ENCODE measurements at regions not wholly inside any gene's neighbourhood (a gene's known extent, or its start where the extent isn't known, plus 50 kb on each side); places are given as distances from the start of the nearest gene placed in this dataset.

DNA sequence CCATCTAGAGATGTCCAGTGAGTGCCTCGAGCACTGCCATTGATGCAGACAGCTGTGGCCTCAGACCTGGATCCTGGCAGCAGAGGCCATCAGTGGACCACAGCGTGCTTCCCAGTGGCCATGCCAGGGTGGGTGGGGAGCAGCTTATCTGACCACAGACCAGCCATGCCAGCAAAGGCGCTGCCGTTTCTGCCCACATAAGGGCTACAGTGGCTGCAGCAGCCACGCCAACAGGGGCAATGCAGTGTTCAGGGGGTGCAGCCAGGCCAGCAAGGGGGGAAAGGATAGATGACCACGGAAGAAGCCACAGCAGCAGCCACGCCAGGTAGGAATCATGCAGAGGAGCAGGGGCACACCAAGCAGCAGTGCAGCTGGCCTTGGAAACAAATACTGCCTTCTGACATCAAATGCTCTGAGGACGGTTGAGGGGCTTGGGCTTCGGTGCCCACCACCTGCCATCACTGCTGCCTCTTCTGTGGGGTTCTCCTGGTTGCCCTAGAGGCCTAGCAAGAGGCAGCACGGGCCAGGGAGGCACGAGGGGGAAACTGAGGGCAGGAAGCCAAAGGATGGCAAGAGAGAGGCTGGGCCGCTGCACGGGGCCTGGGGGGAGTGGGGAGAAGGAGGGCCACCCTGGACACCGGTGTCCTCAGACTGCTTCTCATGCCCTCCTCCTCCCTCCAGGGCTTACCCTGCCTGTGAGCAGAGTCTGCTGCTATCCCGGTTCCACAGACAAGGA is 94.7 kb upstream of the RUNX3 start:
- DNase-seq = no peak

DNA sequence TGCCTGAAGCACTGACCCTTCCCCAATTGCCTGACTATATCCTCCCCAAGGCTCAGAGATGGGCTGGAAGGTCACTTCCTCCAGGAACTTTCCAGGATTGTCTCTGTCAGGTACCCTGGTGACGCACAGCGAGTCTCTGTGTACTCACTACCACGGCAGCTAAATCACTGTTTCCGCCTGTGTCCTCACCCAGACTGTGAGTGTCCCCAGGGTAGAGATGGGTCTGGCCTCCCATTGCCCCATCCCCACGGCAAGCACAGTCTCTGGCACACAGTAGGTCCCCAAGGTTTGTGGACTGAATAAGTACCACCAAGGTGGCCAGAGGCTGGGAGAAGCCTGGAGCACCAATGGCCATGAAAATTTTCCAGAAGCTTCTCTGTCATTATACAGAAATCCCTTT is 93.8 kb upstream of the RUNX3 start:
- no peak for DNase-seq

- no peak for DNase-seq
Observed at GRCh38 chr1:25023190-25023578, 93.1 kb upstream of the RUNX3 start.

DNA sequence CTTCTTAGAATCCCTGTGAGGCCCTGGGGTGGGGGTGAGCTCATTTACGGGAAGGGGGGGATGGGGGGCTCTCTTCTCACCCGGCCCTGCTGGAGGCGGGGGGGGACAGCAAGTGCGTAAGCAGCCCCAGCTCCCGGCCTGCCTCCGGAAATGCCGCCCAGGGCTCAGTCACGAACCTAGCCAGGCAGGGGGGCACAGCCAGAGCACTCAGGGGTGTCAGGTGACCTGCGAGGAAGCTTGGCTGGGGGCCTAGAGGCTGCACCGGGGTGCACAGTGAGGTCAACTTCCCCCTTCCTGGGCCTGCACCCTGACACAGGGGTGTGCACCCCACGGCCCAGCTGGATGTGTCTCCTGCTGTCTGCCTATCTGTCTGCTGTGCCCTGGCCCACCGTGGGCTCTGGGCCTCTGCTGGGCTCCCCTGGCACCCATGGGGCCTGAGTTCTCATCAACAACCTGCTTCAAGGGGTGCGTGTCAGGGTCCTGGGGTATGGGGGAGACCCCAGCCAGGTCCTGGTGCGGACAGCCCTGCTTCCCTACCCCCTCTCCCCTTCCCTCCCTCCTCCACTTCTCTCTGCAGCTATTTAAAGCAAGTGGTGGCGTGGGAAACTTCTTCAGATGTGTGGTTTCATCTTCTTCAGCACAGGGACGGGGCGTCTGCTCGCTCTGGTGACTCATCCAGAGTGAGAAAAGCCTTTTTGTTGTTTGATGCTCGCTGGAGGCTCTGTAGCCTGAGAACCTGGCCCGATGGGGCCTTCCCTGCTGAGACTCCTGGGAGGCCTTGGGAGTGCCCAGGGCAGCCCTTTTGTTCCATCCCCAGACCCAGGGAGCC is 92.5 kb upstream of the RUNX3 start:
- peak in 30 of 51 donors; percentile 6 to 66 (median 34) for DNase-seq

- no peak for DNase-seq
Observed at GRCh38 chr1:25021591-25022215, 91.6 kb upstream of the RUNX3 start.

DNA sequence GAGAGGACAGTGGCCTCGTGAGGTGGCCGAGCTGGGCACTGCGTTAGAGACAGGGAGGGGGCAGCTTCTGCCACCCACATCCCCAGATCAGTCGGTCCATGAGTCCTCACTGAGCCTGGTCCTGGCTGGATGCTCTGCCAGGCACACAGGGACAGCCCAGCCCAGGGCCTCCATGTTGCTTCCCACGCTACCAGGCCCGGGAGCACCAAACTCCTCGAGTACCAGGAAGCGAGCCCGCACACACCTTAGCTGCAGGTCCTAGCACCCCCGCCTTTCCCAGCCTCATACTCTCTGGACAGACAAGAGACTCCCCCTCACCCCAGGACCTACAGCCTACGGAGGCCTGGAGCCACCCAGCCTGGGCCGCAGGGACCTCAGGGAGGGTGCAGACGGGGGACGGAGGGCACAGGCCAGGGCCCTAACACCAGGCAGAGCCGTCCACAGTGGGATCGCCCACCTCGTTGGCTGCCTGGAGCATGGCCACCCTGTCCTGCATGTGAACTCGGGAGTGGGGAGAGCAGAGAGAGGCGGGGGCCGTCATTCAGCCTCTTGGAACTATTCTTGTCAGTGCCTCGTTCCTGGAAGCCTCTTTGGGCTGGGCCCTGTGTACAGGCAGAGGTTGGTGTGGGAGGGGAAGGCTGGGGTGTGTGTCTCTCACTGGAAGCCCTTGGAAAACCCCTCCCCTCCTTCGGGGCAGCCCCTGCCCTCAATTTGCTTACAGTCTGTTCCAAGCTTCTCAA is 90.9 kb upstream of the RUNX3 start:
- DNase-seq = no peak

DNA sequence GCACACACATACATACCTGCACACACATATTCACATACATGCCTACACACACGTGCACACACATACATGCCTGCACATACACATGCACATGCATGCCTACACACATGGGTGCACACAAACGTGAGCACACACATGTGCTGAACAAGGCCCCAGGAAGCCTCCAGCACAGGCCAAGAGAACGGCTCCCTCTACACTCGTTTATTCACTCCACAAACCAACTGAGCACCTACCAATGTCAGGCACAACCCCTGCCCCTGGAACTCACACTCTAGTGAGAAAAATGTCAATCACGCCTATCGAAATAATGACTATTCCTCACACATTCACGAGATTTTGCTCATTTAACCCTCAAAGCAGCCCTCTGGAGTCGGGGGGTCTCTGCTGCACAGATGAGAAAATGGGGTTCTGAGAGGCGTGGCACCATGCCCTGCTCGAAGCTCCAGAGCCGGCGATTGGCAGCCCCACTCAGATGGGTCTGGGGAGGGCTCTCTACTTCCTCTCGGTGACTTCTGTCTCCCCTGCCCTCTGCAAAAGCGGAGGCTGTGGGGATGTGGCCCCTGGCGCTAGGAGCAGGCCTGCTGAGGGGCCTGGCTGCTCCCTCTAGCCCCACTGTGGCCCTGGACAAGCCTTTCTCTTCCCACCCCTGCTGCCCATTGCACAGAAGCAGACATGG is 90.2 kb upstream of the RUNX3 start:
- no peak for DNase-seq

- no peak for DNase-seq
Observed at GRCh38 chr1:25019337-25020172, 89.5 kb upstream of the RUNX3 start.

DNA sequence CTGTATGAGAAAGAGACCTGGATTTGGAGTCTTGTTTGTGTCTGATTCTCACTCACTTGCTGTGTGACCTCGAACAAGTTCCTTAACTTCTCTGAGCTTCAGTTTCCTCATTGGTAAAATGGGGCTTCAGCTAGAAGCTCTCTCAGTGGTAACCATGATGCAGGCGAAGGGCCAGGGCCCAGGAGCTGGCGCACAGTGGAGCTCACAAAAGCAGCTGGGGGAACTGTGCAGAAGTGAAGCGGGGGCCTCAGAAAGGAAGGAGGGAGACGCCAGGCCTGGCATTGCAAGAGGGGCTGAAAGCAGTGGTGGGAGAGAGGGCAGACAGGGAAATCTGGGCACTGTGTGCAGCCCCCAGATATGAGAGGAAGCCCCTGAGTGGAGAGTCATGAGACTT is 88.9 kb upstream of the RUNX3 start:
- DNase-seq = no peak

DNA sequence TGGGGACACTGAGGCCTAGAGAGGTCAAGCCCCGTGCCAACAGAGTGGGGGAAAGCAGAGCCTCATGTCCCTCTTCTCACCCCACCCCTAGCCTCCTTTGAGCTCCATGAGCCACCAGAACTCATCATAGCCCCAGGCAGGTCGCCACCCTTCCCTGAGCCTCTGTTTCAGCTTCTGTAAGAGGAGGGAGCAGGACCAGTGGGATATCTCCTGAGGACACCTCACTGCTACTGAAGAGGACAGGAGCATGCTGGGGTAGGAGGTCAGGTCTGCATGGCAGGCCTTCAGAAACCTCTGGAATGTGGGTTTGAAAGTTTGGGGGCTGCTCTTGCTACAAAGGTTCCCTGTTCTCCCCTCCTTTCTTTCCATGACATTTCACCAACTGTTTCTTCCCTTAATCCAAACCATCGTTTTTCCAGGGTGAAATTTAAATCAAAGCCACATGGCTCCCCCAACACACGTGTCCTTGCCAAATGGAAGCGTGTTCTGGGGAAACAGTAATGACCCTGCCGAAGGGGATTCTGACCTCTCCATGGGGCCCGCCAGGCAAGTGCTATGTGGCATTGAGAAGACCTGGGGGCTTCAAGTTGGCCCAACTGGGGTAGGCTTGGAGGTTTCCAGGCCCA is 88.1 kb upstream of the RUNX3 start:
- no peak for DNase-seq

DNA sequence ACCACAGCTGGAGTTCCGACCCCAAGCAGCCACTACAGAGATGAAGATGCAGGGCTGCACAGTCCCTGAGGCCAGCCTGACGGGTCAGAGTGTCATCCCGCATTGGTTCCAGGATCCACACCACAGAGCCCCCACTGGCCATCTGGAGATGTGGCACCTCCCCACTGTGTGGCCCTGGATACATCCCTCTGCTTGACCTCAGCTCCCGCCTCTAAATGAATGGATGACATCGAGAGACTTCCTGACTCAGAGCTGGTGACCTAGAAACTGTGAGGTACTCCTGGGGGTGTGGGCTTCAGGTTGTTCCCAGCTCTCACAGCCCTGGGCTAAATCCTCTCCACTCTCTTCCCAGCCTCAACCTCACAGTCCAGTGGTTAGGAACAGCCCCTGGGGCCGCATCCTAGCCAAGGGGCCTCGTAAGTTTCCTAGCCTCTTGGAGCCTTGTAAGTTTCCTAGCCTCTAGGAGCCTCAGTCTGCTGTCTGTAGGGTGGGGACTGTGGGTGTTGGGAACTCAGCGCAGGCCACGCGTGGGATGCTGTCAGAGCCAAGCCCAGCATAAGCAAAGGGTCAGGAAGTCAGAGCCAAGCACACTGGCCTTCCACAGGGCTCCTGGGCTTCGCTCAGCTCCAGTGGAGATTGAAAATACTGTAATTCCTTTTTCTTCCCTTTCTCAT is 87.5 kb upstream of the RUNX3 start:
- no peak for DNase-seq

- no peak for DNase-seq
Observed at GRCh38 chr1:25012966-25013962, 83.2 kb upstream of the RUNX3 start.

DNA sequence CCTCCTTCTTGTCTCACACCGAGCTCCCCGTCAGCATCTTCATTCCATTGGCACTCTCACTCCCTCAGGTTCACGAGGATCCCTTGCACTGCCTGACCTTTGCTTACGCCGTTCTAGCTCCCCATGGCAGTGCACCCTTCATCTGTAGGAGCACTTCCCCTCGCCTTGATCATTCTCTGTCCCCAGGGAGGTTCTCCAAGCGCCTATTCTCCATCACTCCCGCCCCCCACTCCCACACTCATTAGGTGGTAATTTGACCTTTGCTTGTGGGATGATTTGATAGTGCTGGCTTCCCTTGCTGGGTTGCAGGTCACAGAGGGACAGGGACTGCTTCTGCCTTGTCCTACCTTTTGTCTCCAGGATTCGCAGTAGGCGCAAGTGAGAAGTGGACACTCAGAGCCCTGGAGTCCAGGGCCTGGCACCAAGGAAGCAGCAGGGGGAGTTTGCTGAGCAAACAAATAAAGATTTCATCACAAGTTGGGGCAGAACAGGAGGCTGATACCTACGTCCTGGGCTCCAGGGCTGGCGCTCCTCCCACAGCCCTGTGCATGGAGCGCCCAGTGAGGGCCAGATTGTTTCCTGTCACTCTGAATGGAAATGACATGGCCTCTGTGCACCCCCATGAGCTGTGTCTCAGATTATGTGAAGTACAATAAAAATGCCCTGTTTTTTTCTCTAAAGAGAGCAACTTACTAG is 82.0 kb upstream of the RUNX3 start:
- no peak for DNase-seq

DNA sequence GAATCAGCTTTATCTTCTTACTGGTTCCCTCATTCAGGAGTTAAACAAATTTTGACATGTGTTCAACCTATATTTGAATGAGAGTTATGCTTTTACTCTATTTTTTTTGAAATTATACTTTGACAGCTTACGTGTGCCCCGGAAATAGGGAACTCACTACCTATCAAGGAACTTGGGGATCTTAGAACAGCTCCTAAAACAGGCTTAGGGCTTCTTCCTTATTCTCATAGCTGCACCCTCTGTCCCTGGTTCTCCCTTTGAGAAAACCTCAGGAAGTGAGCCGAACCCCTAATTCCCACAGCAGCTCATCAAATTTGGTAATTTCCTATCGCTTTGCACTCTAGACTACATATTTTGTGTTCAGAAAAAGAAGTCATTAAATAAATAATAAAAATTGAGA is 81.2 kb upstream of the RUNX3 start:
- DNase-seq = no peak

DNA sequence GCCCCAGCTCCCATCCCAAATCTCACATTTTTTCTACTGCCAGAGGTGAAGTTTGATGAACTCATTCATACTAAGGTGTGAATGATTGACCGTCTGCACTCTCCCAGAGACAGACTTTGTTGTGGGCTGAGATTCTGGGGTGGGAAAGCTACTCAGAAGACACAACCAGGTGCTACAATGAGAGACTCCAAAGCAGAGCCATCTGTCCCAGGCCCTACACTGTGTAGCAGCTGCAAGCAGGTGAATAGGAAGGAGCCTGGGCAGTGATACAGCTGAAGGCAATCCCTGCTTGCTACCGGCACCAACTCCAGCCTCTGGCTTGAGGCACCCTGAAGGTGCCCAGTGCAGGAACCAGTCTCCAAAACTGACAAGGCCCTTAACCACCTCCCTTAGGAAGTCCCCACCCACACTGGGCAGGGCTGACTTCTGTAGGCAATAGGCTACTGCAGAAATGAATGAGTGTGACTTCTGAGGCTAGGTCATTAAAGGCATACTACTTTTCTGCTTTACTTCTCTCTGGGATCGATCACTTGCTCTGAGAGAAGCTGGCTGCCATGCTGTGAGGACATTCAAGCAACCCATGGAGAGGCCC is 79.7 kb upstream of the RUNX3 start:
- no peak for DNase-seq

DNA sequence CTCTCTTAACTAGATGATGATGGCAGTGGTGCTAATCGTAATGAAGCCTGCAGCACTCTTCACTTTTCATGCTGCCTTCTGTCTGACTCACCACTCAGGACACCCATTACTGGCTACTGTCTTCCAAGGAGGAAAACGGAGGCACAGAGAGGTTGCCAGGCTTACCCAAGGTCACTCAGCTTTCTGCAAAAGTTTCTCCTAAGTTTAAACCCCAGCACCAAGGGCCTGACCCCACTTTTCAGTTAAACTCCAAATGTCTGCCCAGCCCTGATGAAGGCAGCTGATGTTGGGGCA is 78.1 kb upstream of the RUNX3 start:
- DNase-seq = no peak

Measured in hypothalamus (tissue), 51 donors.